Stomach (tissue), 8 donors: ENCODE measurements at regions not wholly inside any gene's neighbourhood (a gene's known extent, or its start where the extent isn't known, plus 50 kb on each side); places are given as distances from the start of the nearest gene placed in this dataset.
A peak's percentile ranks its signal among the peaks of the same experiment; 100 is the strongest.

Experiments
- DNase-seq, 2 donors: peaks; one replicate each; pipeline versions ENCODE4 v3.0.0 to v3.0.0-alpha.2; 2013 to 2019
- H3K27ac ChIP-seq, 5 donors: fragments of 200-600 bp in 4 of 5; sonication (generic) in 4 of 5; one replicate each; pipeline ENCODE4 v1.5.1; 2013 to 2019; ENCODE audit warnings: mild to moderate bottlenecking in 1 of 5, moderate library complexity in 1 of 5
- H3K27me3 ChIP-seq, 3 donors: fragments of 200-600 bp; sonication (generic); one replicate each; pipeline ENCODE4 v1.5.1; 2017 to 2019; ENCODE audit warnings: mixed run types in 1 of 3
- H3K36me3 ChIP-seq, 4 donors: fragments of 200-600 bp; sonication (generic); 1 replicate in 3 of 4; 2 replicates in 1 of 4; pipeline ENCODE4 v1.5.1; 2016 to 2019
- H3K4me1 ChIP-seq, 4 donors: fragments of 200-600 bp; sonication (generic); one replicate each; pipeline ENCODE4 v1.5.1; 2016 to 2019
- H3K4me3 ChIP-seq, 4 donors: fragments of 200-600 bp; sonication (generic) in 3 of 4; one replicate each; pipeline ENCODE4 v1.5.1; 2016 to 2019; ENCODE audit warnings: mild to moderate bottlenecking in 1 of 4
- H3K9me3 ChIP-seq, 4 donors: fragments of 200-600 bp; sonication (generic); one replicate each; pipeline ENCODE4 v1.5.1; 2016 to 2019
- CTCF ChIP-seq, 7 experiments: fragments of 450-650 bp in 4 of 7; fragments of 200-600 bp in 3 of 7; sonication (generic) in 3 of 7; IDR thresholded peaks; one replicate each; pipeline ENCODE4 v1.5.1; 2016 to 2019; ENCODE audit warnings: antibody characterized with exemption in 7 of 7, control low read depth in 2 of 7, mild to moderate bottlenecking in 1 of 7
- EP300 ChIP-seq: sonication (generic); formaldehyde crosslinking; IDR thresholded peaks from one replicate; pipeline ENCODE4 v1.6.1; 2017; ENCODE audit warnings: antibody characterized with exemption
- POLR2A ChIP-seq, 4 donors: fragments of 450-650 bp; IDR thresholded peaks; one replicate each; pipeline ENCODE4 v1.6.1; 2016; ENCODE audit warnings: antibody characterized with exemption in 4 of 4, control low read depth in 2 of 4, mild to moderate bottlenecking in 1 of 4, moderate library complexity in 1 of 4
- POLR2AphosphoS5 ChIP-seq, 3 donors: sonication (generic); formaldehyde crosslinking; IDR thresholded peaks; one replicate each; pipeline ENCODE4 v1.6.1; 2016; ENCODE audit warnings: antibody characterized with exemption in 3 of 3
- WGBS, 5 donors: extraction: QIAGEN DNeasy Blood & Tissue Kit in 3 of 5; methylation state at CpG; one replicate each; pipeline versions ENCODE4 v1.1.5 to v1.1.7; 2013 to 2018; 5-methylcytosine and 5-hydroxymethylcytosine counted together
- intact Hi-C: fragments of 100-400 bp; cut with DNase I; formaldehyde crosslinking; loops from one replicate; pipeline ENCODE4 v1.15.1; 2023; ENCODE audit warnings: low total_unique reads
- donor health status: healthy with polysubstance abuse.
- donor health status: Bipolar disorder and iron deficiency.
- donor health status: healthy.

DNA sequence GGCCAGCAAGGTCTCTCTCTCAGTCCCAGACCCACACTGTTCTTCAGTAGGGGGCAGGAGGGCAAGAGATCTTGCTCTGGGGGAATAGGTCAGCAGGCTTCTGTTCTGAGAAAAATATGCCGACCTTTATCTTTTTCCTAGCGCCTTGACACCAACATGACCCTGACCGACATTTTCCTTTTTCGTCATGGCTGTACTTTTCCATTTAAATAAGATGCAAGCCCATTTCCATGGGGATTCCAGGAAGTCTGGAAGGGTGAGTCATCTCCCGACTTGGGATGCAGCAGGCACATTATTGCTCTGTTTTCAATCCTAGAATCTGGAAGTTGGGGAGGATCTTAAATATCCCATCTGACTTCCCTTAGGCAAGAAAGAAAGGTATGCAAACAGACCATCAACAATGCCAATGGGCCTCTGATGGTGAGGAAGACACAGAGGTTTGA, 261.5 kb upstream of the LRTM1 start:
- no peak for DNase-seq
- Histone ChIP-seq H3K36me3 (no peaks in the 10 kb centered on the region), H3K4me1 (no peaks in the 10 kb centered on the region), H3K27ac (no peak overlapping the region), H3K9me3 (peaks cover 0 to 4% (median 0%) of the 10 kb centered on the region in 4 donors), H3K4me3 (no peak overlapping the region), H3K27me3 (no peaks in the 10 kb centered on the region)
- TF ChIP-seq POLR2A (IDR thresholded peaks at IDR 0.05) (no peak), POLR2AphosphoS5 (IDR thresholded peaks at IDR 0.05) (no peak), CTCF (IDR thresholded peaks at IDR 0.05) (no peak), EP300 (no peak)
- intact Hi-C loops = no loop called here
- WGBS, 5 donors = 70 to 82% (median 77%) methylated on average over 5 of the region's 5 CpGs

GRCh38 chr3:55185380-55185779, 257.5 kb upstream of the LRTM1 start:
- intact Hi-C loops = no loop called here

DNA sequence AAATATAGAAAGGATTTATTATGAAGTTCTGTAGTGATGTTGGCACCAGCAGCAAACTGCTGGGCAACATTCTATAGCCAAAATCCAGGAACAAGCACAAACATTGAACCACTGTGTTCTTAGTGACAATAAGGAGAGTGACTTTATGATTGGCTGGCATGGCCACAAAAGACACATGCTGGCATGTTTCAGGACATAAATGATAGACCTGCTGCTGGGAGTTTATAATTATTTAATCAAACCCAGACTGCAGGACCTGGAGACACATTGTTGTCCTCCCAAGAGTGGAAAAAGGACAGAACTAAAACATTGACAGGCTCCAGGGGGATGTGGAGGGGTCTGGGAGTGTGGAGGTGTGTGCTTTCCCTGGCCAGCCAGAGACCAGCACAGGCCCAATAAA, 255.3 kb upstream of the LRTM1 start:
- intact Hi-C loops = no loop called here
- Histone ChIP-seq H3K4me1 (no peaks in the 10 kb centered on the region), H3K9me3 (peaks cover 0 to under 1% (median 0%) of the 10 kb centered on the region in 4 donors), H3K27ac (no peak overlapping the region), H3K4me3 (no peak overlapping the region), H3K36me3 (no peaks in the 10 kb centered on the region), H3K27me3 (no peaks in the 10 kb centered on the region)
- TF ChIP-seq POLR2AphosphoS5 (IDR thresholded peaks at IDR 0.05) (no peak), EP300 (no peak), CTCF (IDR thresholded peaks at IDR 0.05) (no peak), POLR2A (IDR thresholded peaks at IDR 0.05) (no peak)
- no peak for DNase-seq

More at GRCh38 chr3:55185380-55185779, 257.5 kb upstream of the LRTM1 start:
- no peak for DNase-seq
- Histone ChIP-seq H3K36me3 (no peaks in the 10 kb centered on the region), H3K4me1 (no peaks in the 10 kb centered on the region), H3K27me3 (no peaks in the 10 kb centered on the region), H3K4me3 (no peak overlapping the region), H3K27ac (no peak overlapping the region), H3K9me3 (peaks cover 0 to 4% (median 0%) of the 10 kb centered on the region in 4 donors)
- TF ChIP-seq CTCF (IDR thresholded peaks at IDR 0.05) = no peak
- no peak for TF ChIP-seq POLR2A (IDR thresholded peaks at IDR 0.05)
- no peak for TF ChIP-seq POLR2AphosphoS5 (IDR thresholded peaks at IDR 0.05)
- TF ChIP-seq EP300 = no peak
- 67 to 76% (median 70%) methylated on average over 3 of the region's 3 CpGs for WGBS, 5 donors

- no peaks in the 10 kb centered on the region for H3K4me1 ChIP-seq
- no peaks in the 10 kb centered on the region for H3K36me3 ChIP-seq
- no peaks in the 10 kb centered on the region for H3K9me3 ChIP-seq
- peak in 4 of 7 experiments; percentile 41 to 87 (median 55) for TF ChIP-seq CTCF (IDR thresholded peaks at IDR 0.05)
- no peak for TF ChIP-seq POLR2AphosphoS5 (IDR thresholded peaks at IDR 0.05)
- peak in 1 of 2 donors; percentile 54 for DNase-seq
- intact Hi-C loops = no loop called here
- H3K27me3 ChIP-seq = no peaks in the 10 kb centered on the region
- no peak overlapping the region for H3K27ac ChIP-seq
- H3K4me3 ChIP-seq = no peak overlapping the region
- WGBS, 5 donors = 35 to 37% (median 36%) methylated on average over 6 of the region's 6 CpGs
These were observed 253.2 kb upstream of the LRTM1 start for GRCh38 chr3:55180936-55181535.
